PC-9 (cell line): ENCODE measurements at regions not wholly inside any gene's neighbourhood (a gene's known extent, or its start where the extent isn't known, plus 50 kb on each side); places are given as distances from the start of the nearest gene placed in this dataset.

Experiments used
- BruUV-seq: library from RNA; stranded (reverse); fragments of 400-500 nt; replicated peaks from 2 replicates; lab custom pipeline; 2021; lab: Mats Ljungman, UMichigan
- CTCF ChIA-PET: fragments of 300-600 bp; sonication (Branson Sonifier 250); formaldehyde crosslinking; loops from one replicate; lab custom pipeline; 2022; ENCODE audit warnings: antibody characterized with exemption; lab: Charles Lee
- POLR2A ChIA-PET: fragments of 300-600 bp; sonication (Branson Sonifier 250); formaldehyde crosslinking; loops from one replicate; lab custom pipeline; 2022; ENCODE audit warnings: antibody characterized with exemption; ENCODE audit not compliant: unreplicated experiment; lab: Charles Lee
- DNase-seq, 2 experiments: peaks; one replicate each; pipeline versions ENCODE4 v3.0.0 to v3.0.0-alpha.2; 2015 to 2022; ENCODE audit warnings: mixed read lengths in 1 of 2
- H2AFZ ChIP-seq: fragments of 200-600 bp; sonication (generic); 2 replicates; pipeline ENCODE4 v1.8.1; 2017; ENCODE audit warnings: antibody characterized with exemption
- H3F3A ChIP-seq: fragments of 200-600 bp; sonication (generic); 2 replicates; pipeline ENCODE4 v1.8.1; 2017; ENCODE audit warnings: antibody characterized with exemption, mild to moderate bottlenecking, low read depth; ENCODE audit not compliant: insufficient read depth
- H3K27ac ChIP-seq: fragments of 200-600 bp; sonication (generic); 2 replicates; pipeline ENCODE4 v1.6.1; 2016; ENCODE audit warnings: mixed run types
- H3K27me3 ChIP-seq: fragments of 200-600 bp; sonication (generic); 2 replicates; pipeline ENCODE4 v1.6.1; 2016; ENCODE audit warnings: low read depth, mixed run types; ENCODE audit not compliant: insufficient read depth
- H3K36me3 ChIP-seq: fragments of 200-600 bp; sonication (generic); 2 replicates; pipeline ENCODE4 v1.6.1; 2016; ENCODE audit warnings: low read depth, mixed run types
- H3K4me1 ChIP-seq: fragments of 200-600 bp; sonication (generic); replicated peaks from 2 replicates; pipeline ENCODE4 v1.6.1; 2016; ENCODE audit warnings: mixed run types; ENCODE audit not compliant: insufficient read depth
- H3K4me2 ChIP-seq: fragments of 200-600 bp; sonication (generic); 2 replicates; pipeline ENCODE4 v1.6.1; 2017; ENCODE audit warnings: mixed run types
- H3K4me3 ChIP-seq: fragments of 200-600 bp; sonication (generic); 2 replicates; pipeline ENCODE4 v1.6.1; 2016; ENCODE audit warnings: mixed run types
- H3K79me2 ChIP-seq: fragments of 200-600 bp; sonication (generic); 2 replicates; pipeline ENCODE4 v1.6.1; 2017; ENCODE audit warnings: low read depth, mixed run types
- H3K9me2 ChIP-seq: fragments of 200-600 bp; sonication (generic); 2 replicates; pipeline ENCODE4 v1.8.1; 2017; ENCODE audit warnings: mild to moderate bottlenecking; ENCODE audit not compliant: insufficient read depth
- H3K9me3 ChIP-seq: fragments of 200-600 bp; sonication (generic); 2 replicates; pipeline ENCODE4 v1.8.1; 2016; ENCODE audit warnings: low read depth; ENCODE audit not compliant: insufficient read depth
- H4K20me1 ChIP-seq: fragments of 200-600 bp; sonication (generic); 2 replicates; pipeline ENCODE4 v1.8.1; 2017; ENCODE audit not compliant: insufficient read depth
- CTCF ChIP-seq: fragments of 200-600 bp; sonication (generic); conservative IDR thresholded peaks from 2 replicates; pipeline ENCODE4 v1.6.1; 2017; ENCODE audit warnings: mixed run types, antibody characterized with exemption, mild to moderate bottlenecking, moderate library complexity
- EZH2 ChIP-seq: fragments of 200-600 bp; sonication (generic); IDR thresholded peaks from 2 replicates; pipeline ENCODE4 v1.8.0; 2017; ENCODE audit warnings: antibody characterized with exemption, low read depth
- intact Hi-C: fragments of 100-400 bp; cut with micrococcal nuclease; formaldehyde crosslinking; loops from one replicate; pipeline ENCODE4 v1.10.0; 2022; ENCODE audit not compliant: unreplicated experiment

- H3K4me2 ChIP-seq = no peak overlapping the region
- no peaks in the 10 kb centered on the region; the same call in 1 of the 2 replicates for H3F3A ChIP-seq
- no peak overlapping the region for H3K27ac ChIP-seq
- H3K4me1 ChIP-seq = no peaks in the 10 kb centered on the region
- POLR2A ChIA-PET = no interaction called here
- no peaks in the 10 kb centered on the region for H3K27me3 ChIP-seq
- no peak for DNase-seq
- no peak overlapping the region for H3K4me3 ChIP-seq
- no peaks in the 10 kb centered on the region for H3K79me2 ChIP-seq
- CTCF ChIA-PET = no interaction called here
- intact Hi-C loops = no loop called here
- no peaks in the 10 kb centered on the region for H4K20me1 ChIP-seq
- no peaks in the 10 kb centered on the region for H3K9me3 ChIP-seq
- BruUV-seq = no TSS peak
- TF ChIP-seq EZH2 = no peak
- TF ChIP-seq CTCF = no peak
- no peak overlapping the region for H2AFZ ChIP-seq
- H3K9me2 ChIP-seq = no peaks in the 10 kb centered on the region
- no peaks in the 10 kb centered on the region for H3K36me3 ChIP-seq
These were observed 360.5 kb downstream of the ICE1 start for GRCh38 chr5:5783021-5783420.

DNA sequence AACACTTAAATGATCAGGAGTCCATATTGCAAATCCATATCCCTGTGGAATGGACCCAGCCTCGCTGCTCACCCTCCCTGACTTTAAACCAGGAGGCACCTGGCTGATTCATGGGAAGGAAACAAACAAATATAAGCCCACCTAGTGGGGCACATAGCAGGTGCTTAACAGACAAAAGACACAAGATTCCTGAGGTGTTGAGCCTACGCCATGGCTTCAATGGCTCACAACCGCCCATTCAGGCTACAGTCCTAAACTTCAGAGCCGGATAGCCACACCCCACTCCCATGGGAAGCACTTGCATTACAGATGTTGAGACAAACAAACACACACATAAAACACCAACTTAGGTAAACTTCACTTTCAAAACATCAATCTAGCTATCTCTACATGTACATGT, 359.9 kb downstream of the ICE1 start:
- no peak for TF ChIP-seq CTCF
- no peak for TF ChIP-seq EZH2
- no peaks in the 10 kb centered on the region for H3K9me2 ChIP-seq
- no peak overlapping the region for H3K27ac ChIP-seq
- no peaks in the 10 kb centered on the region for H3K9me3 ChIP-seq
- H3K27me3 ChIP-seq = no peaks in the 10 kb centered on the region
- H3F3A ChIP-seq = no peaks in the 10 kb centered on the region; the same call in 1 of the 2 replicates
- no peaks in the 10 kb centered on the region for H3K79me2 ChIP-seq
- no peaks in the 10 kb centered on the region for H3K36me3 ChIP-seq
- no peak overlapping the region for H2AFZ ChIP-seq
- no peak overlapping the region for H3K4me3 ChIP-seq
- H3K4me1 ChIP-seq = no peaks in the 10 kb centered on the region
- no TSS peak for BruUV-seq
- CTCF ChIA-PET = no interaction called here
- no peak overlapping the region for H3K4me2 ChIP-seq
- POLR2A ChIA-PET = no interaction called here
- H4K20me1 ChIP-seq = no peaks in the 10 kb centered on the region
- no peak for DNase-seq
- intact Hi-C loops = no loop called here

DNA sequence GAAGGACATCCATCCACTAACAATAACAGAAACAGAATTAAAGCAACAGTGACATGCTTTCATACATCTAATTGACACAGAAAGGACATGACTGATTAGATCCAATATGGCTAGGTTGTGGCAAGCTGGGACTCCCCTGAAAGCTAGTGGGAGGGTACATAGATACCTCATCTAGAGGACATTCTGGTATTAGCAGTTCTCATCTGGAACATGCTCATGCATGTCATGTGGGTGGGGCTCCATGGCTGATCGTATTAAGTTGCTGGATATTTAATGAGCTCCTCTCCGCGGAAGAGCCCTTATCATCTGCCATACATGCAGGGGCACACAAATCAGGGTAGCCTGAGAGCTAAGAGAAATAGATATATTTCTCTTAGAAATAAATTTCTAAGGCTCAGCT, 358.9 kb downstream of the ICE1 start:
- POLR2A ChIA-PET = no interaction called here
- H3K9me3 ChIP-seq = no peaks in the 10 kb centered on the region

More for the DNA sequence above, 358.9 kb downstream of the ICE1 start:
- H3K27me3 ChIP-seq = 0 out of 2 replicates have a peak, but pooled peaks cover under 1% of the 10 kb centered on the region
- no peak for DNase-seq
- no peaks in the 10 kb centered on the region for H3K36me3 ChIP-seq
- no peak overlapping the region for H3K4me2 ChIP-seq
- no peaks in the 10 kb centered on the region for H3K9me2 ChIP-seq
- CTCF ChIA-PET = no interaction called here
- no peaks in the 10 kb centered on the region; the same call in 1 of the 2 replicates for H3F3A ChIP-seq
- no peaks in the 10 kb centered on the region for H3K79me2 ChIP-seq
- intact Hi-C loops = no loop called here
- no peaks in the 10 kb centered on the region for H4K20me1 ChIP-seq
- H3K4me3 ChIP-seq = no peak overlapping the region
- no peak overlapping the region for H2AFZ ChIP-seq
- BruUV-seq = no TSS peak
- no peaks in the 10 kb centered on the region for H3K4me1 ChIP-seq
- TF ChIP-seq CTCF = no peak
- TF ChIP-seq EZH2 = no peak
- H3K27ac ChIP-seq = no peak overlapping the region
